Right atrium auricular region (tissue), 2 donors: ENCODE measurements at regions not wholly inside any gene's neighbourhood (a gene's known extent, or its start where the extent isn't known, plus 50 kb on each side); places are given as distances from the start of the nearest gene placed in this dataset.

Experiments used
- DNase-seq: peaks from one replicate; pipeline ENCODE4 v3.0.0-alpha.2; 2019; ENCODE audit warnings: low spot score
- H3K27ac ChIP-seq, 2 donors: fragments of 200-600 bp; sonication (generic); 1 replicate in 1 of 2; 2 replicates in 1 of 2; pipeline ENCODE4 v1.5.1; 2016 to 2019
- H3K27me3 ChIP-seq, 2 donors: fragments of 200-600 bp; sonication (generic); one replicate each; pipeline versions ENCODE4 v1.5.1 to v1.6.0; 2017 to 2019
- H3K36me3 ChIP-seq: fragments of 200-600 bp; sonication (generic); one replicate; pipeline ENCODE4 v1.5.1; 2016
- H3K4me1 ChIP-seq, 2 donors: fragments of 200-600 bp; sonication (generic); one replicate each; pipeline versions ENCODE4 v1.5.1 to v1.6.0; 2017 to 2019
- H3K4me3 ChIP-seq, 2 donors: fragments of 200-600 bp; sonication (generic); 1 replicate in 1 of 2; 2 replicates in 1 of 2; pipeline ENCODE4 v1.5.1; 2017 to 2019; ENCODE audit warnings: mild to moderate bottlenecking in 1 of 2, moderate library complexity in 1 of 2
- H3K9me3 ChIP-seq, 2 donors: fragments of 200-600 bp; sonication (generic); one replicate each; pipeline ENCODE4 v1.5.1; 2019
- TF ChIP-seq, protein P1 (sequence below), 2 donors: fragments of 200-600 bp; sonication (generic); IDR thresholded peaks; one replicate each; pipeline ENCODE4 v1.5.1; 2019; ENCODE audit warnings: antibody characterized with exemption in 2 of 2

DNA sequence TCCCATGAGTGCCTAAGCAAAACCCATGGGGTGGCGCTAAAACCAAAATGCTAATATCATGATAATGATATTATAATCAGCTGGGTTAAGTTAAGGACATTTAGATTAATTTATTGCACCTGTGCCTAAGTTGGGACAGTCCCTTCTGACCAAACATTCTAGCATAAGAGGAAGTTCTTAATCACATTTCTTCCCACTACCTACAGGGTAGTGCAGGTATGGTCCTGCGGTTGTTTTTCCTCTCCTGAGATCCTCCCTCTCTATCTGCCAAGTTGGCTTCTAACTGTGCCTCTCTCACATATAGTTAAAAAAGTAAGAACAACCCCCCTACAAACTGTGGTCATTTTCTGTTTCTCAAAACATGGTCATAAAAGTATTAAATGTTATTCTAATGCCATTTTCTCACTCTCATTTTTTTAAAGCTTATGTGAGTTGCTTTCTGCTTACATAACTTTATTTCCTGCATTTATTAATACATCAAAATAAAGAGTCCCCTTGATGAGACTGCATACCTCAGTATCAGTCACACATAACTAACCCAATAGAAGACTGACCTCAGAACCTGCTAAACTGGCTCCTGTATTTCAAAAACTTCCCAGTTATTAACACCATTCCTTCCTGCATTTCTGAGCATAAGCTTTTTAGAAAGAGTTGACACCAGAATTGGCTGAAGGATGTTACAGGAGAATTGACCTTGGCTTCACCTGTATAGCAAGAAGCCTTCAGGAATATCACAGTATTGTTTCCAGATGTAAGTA, 1332.5 kb downstream of the FSTL5 start:
- DNase-seq, result no peak
- TF ChIP-seq, protein P1, sequence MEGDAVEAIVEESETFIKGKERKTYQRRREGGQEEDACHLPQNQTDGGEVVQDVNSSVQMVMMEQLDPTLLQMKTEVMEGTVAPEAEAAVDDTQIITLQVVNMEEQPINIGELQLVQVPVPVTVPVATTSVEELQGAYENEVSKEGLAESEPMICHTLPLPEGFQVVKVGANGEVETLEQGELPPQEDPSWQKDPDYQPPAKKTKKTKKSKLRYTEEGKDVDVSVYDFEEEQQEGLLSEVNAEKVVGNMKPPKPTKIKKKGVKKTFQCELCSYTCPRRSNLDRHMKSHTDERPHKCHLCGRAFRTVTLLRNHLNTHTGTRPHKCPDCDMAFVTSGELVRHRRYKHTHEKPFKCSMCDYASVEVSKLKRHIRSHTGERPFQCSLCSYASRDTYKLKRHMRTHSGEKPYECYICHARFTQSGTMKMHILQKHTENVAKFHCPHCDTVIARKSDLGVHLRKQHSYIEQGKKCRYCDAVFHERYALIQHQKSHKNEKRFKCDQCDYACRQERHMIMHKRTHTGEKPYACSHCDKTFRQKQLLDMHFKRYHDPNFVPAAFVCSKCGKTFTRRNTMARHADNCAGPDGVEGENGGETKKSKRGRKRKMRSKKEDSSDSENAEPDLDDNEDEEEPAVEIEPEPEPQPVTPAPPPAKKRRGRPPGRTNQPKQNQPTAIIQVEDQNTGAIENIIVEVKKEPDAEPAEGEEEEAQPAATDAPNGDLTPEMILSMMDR (IDR thresholded peaks at IDR 0.05), result no peak
- Histone ChIP-seq H3K27ac (no peak overlapping the region), H3K9me3 (no peaks in the 10 kb centered on the region), H3K4me3 (no peak overlapping the region), H3K4me1 (no peaks in the 10 kb centered on the region), H3K27me3 (no peaks in the 10 kb centered on the region), H3K36me3 (no peaks in the 10 kb centered on the region)

DNA sequence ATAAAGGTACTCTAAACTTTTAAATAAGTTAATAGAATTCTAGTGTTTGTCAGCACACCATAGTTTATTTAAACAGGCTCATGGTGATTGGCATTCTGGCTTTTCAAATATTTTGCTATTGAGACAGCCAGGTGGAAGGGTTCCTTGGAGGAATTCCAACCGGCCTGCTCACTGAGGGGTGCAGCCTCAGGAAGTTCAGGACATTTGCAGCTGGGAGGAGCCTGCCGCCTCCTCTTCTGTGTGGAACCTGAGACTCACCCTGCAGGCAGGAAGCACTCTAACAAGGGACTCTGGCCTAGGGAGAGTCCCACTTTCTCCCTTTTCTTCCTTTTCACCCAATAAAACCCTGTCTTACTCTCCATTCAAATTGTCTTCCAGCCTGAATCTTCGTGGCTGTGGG, 1328.0 kb downstream of the FSTL5 start:
- H3K36me3 ChIP-seq, result no peaks in the 10 kb centered on the region
- H3K4me1 ChIP-seq, result no peaks in the 10 kb centered on the region
- H3K4me3 ChIP-seq, result no peak overlapping the region
- no peaks in the 10 kb centered on the region for H3K27me3 ChIP-seq
- no peak for DNase-seq
- TF ChIP-seq, protein P1 (IDR thresholded peaks at IDR 0.05), result no peak
- no peak overlapping the region for H3K27ac ChIP-seq
- H3K9me3 ChIP-seq, result no peaks in the 10 kb centered on the region

DNA sequence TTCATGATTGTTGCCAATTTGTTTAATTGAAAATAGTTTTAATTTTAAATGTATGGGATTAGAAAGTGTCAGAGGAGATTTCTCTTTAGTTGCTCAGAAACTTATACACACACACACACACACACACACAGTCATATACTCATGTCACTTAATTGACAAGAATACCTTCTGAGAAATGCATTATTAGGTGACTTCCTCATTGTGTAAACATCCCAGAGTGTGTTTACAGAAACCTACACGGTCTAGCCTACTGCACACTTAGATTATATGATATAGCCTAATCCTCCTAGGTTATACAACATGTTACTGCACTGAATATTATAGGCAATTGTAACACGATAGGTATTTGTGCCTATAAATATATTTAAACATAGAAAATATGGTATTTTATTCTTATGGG, 1327.4 kb downstream of the FSTL5 start:
- Histone ChIP-seq H3K4me3 (no peak overlapping the region), H3K27me3 (no peaks in the 10 kb centered on the region), H3K4me1 (no peaks in the 10 kb centered on the region), H3K9me3 (no peaks in the 10 kb centered on the region), H3K36me3 (no peaks in the 10 kb centered on the region), H3K27ac (no peak overlapping the region)
- TF ChIP-seq, protein P1 (IDR thresholded peaks at IDR 0.05), result no peak
- no peak for DNase-seq

DNA sequence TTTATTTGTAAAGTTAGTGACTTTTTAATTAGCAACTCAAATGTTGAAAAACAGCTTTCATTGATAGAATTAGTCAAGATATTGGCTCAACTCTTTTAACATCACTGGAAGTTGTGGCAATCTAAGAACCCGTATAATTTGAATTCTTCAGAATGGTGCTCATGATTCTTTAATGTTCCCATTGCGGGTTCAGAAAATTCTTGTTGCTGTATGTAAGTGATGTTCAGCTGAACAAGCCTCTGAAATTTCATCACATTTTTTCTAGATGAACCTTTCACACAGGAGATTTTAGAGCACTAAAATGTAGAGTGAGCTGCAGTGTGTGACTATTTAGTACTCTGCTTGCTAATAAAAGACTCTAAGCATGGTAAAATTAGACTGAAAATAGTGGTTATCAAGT, 1317.7 kb downstream of the FSTL5 start:
- TF ChIP-seq, protein P1 (IDR thresholded peaks at IDR 0.05), result no peak

DNA sequence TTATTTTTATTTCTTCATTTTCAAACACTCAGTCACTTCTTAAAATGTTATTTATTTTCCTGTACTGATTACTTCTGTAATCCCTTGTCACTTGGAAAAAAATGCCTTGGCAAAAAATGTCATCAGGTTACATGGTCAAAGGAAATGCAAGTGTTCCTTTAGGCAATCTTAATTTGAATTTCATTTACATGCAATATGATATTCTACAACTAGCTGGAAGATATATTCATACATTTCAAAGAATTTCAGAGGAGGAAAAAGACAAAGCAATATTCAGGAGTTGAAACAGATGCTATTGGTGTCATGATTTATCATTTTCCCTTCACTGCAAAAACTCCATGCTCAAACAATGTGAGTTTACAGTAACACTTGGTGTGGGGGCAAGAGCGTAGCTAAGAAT, 1316.6 kb downstream of the FSTL5 start:
- no peaks in the 10 kb centered on the region for H3K27me3 ChIP-seq
- no peaks in the 10 kb centered on the region for H3K4me1 ChIP-seq
- no peak overlapping the region for H3K27ac ChIP-seq
- no peak for DNase-seq
- H3K9me3 ChIP-seq, result no peaks in the 10 kb centered on the region
- H3K36me3 ChIP-seq, result no peaks in the 10 kb centered on the region
- TF ChIP-seq, protein P1 (IDR thresholded peaks at IDR 0.05), result no peak
- H3K4me3 ChIP-seq, result no peak overlapping the region

More for the DNA sequence above, 1317.7 kb downstream of the FSTL5 start:
- Histone ChIP-seq H3K27ac (no peak overlapping the region), H3K27me3 (no peaks in the 10 kb centered on the region), H3K4me3 (no peak overlapping the region), H3K9me3 (no peaks in the 10 kb centered on the region), H3K4me1 (no peaks in the 10 kb centered on the region), H3K36me3 (no peaks in the 10 kb centered on the region)
- DNase-seq, result no peak

DNA sequence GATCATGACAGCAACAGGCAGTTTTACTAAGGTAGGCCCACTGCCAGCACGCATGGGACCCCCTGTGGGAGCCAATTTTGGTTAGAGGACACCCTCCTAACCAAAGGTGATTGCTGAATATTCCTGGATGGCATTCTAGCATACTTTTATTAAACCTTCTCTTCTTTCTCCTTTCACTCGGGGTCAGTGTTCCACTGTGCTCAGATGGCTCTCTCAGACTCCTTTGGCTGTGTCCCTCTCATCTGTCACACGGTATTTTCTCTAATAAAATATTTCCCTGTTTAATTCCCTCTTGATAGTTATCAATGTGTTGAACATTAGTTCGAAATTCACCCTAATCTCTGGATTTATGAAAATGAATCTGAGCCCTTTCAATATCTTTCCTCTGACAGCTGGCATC, 1315.3 kb downstream of the FSTL5 start:
- Histone ChIP-seq H3K36me3 (no peaks in the 10 kb centered on the region), H3K27ac (no peak overlapping the region), H3K4me3 (no peak overlapping the region), H3K27me3 (no peaks in the 10 kb centered on the region), H3K9me3 (no peaks in the 10 kb centered on the region), H3K4me1 (no peaks in the 10 kb centered on the region)
- DNase-seq, result no peak
- TF ChIP-seq, protein P1 (IDR thresholded peaks at IDR 0.05), result no peak
